Putamen (tissue), 1 donor: ENCODE measurements at regions not wholly inside any gene's neighbourhood (a gene's known extent, or its start where the extent isn't known, plus 50 kb on each side); places are given as distances from the start of the nearest gene placed in this dataset.
"Not testable (repeated sequence)": the region's sequence is repeated elsewhere in the genome, so short reads cannot be mapped to it uniquely, and the experiment has no call there.

ENCODE experiments used
- DNase-seq: peaks from one replicate; pipeline ENCODE4 v3.0.0-alpha.2; 2016; ENCODE audit warnings: low spot score

- no peak for DNase-seq
These were observed 83.2 kb upstream of the MAP3K1 start for GRCh38 chr5:56732121-56732520.

DNA sequence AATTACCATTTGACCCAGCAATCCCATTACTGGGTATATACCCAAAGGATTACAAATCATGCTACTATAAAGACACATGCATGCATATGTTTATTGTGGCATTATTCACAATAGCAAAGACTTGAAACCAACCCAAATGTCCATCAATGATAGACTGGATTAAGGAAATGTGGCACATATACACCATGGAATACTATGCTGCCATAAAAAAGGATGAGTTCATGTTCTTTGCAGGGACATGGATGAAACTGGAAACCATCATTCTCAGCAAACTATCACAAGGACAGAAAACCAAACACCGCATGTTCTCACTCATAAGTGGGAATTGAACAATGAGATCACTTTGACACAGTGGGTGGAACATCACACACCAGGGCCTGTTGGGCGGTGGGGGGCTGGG is 83.9 kb upstream of the MAP3K1 start:
- not testable (repeated sequence) for DNase-seq

GRCh38 chr5:56729488-56729887 is 85.9 kb upstream of the MAP3K1 start:
- DNase-seq: no peak

GRCh38 chr5:56725711-56726411 is 89.5 kb upstream of the MAP3K1 start:
- no peak for DNase-seq

GRCh38 chr5:56724857-56725256 is 90.5 kb upstream of the MAP3K1 start:
- not testable (repeated sequence) for DNase-seq

GRCh38 chr5:56722317-56722716 is 93.0 kb upstream of the MAP3K1 start:
- no peak for DNase-seq

GRCh38 chr5:56717253-56717987 is 97.9 kb upstream of the MAP3K1 start:
- no peak for DNase-seq

DNA sequence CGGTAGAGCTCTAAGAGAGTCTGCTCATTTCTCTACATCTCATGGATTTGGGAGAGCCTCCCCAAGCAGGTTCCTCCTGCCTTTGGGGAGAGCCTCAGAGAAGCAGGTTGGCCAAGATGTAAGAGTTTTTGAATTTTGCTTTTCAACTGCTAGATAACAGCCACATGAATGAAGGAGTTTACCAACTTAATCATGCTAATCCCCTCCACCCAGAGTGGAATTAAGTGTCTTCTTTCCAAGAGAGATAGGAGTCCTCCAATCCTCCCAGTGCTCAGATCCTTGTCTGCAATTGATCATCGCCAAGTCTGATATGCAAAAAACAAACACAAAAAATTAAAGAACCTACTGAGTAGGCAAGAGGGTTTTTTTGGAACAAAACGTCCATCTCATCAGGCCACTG is 99.4 kb upstream of the MAP3K1 start:
- DNase-seq: no peak

GRCh38 chr5:56712895-56713591 is 102.3 kb upstream of the MAP3K1 start:
- no peak for DNase-seq

GRCh38 chr5:56710826-56711590 is 104.3 kb upstream of the MAP3K1 start:
- no peak for DNase-seq

GRCh38 chr5:56706504-56706903 is 108.8 kb upstream of the MAP3K1 start:
- no peak for DNase-seq

GRCh38 chr5:56705217-56705616 is 110.1 kb upstream of the MAP3K1 start:
- no peak for DNase-seq

DNA sequence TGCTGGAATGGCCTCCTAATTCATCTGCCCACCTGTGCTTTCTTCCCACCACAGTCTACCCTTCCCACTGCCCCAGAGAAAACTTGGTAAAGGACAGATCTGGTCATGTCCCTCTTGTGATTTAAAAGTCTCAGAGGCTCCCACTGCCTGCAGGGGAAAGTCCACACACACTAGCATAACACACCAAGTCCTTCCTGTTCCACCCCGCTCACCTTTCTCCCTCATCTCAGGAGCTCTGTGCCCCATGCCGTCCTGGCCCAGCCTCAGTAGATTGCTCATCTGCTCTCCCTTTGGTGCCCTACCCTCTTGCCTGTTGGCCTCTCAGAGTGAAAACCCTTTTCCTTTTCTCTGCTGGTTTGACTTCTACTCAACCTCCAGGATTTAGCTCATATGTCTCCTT is 111.4 kb upstream of the MAP3K1 start:
- no peak for DNase-seq

DNA sequence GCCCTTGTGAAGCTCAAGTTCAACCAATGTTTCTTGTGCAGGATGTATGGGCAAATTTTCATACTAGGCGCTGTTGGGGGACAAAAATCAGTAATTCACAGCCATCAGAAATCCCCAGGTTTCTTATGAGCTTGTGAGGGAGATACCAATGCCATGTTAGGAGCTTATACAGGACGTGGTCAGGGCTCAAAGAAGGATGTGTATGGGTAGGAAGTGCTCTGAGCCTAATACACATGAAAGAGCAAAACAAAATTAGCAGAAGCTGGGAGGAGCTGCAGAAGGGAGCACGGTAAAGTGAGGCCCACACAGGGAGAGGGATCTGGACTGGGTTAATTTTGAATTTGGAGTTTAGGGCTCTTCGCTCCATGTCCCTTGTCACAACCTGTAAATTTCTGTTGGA is 114.6 kb upstream of the MAP3K1 start:
- DNase-seq: no peak

- DNase-seq: peak; percentile 28
These were observed 115.8 kb upstream of the MAP3K1 start for GRCh38 chr5:56699538-56699937.

- DNase-seq: no peak
These were observed 116.6 kb upstream of the MAP3K1 start for GRCh38 chr5:56698463-56699381.

DNA sequence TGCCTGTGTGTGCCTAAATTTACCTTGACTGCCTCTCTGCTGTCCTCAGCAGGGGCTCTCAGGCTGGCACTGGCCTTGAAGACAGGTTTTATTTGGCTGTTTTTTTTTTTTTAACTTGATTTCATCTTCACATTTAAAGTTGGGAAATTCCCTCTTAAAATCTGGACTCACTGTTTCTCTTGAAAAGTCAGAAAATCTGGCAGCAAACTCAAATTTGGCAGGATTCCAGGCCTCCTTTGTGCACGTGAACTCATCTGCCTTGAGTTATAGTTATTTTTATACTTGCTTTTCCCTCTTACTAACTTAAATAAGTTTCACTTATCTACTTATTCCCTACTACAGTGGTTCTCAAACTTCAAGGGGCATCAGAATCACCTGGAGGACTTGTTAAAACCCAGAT is 118.4 kb upstream of the MAP3K1 start:
- DNase-seq: no peak

DNA sequence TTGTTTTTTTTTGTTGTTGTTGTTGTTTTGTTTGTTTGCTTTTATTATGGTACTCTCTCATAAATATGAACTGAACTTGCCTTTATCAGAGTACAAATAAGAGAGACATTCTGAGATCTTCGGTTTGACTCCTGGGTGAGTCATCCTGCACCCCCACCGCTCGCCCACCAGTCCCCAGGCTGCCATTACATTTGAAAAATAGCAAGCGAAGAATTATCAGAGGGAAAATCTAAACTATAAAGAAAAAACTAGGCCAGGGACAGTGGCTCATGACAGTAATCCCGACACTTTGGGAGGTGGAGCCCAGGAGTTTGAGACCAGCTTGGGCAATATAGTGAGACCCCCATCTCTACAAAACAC is 122.1 kb upstream of the MAP3K1 start:
- peak; percentile 45 for DNase-seq

GRCh38 chr5:56692359-56693219 is 122.8 kb upstream of the MAP3K1 start:
- DNase-seq: no peak

DNA sequence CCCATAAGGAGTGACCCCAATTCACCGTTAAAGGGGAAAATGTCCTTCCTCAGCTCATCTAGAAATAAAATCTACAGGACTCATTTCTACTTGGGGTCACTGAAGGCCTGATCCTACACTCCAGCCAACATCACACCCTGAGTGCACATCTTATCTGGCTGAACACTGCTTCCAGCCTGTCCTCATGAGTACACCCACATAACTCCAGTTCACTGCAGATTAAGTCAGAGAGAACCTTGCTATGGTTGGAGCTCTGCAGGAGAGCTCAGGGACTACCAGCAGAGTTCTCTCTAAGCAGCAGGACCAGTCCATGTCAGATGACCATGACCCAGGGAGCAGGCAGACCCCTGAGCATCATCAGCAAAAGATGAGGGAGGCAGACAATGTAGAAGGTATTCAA is 126.9 kb upstream of the MAP3K1 start:
- DNase-seq: no peak
